ENCODE measurements at regions not wholly inside any gene's neighbourhood (a gene's known extent, or its start where the extent isn't known, plus 50 kb on each side); places are given as distances from the start of the nearest gene placed in this dataset.

DNA sequence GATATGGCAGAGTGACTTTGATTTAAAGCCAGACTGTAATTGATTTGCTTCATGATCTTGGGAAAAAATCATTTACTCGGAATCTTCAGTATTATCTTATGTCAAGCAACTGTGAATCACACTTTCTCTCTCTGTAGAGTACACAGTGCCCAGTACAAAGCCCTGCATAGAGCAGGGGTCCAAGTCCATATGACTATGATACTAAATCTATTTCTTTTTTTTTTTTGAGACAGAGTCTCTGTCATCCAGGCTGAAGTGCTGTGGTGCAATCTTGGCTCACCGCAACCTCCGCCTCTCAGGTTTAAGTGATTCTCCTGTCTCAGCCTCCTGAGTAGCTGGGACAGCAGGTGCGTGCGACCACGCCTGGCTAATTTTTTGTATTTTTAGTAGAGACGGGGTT lies 194.8 kb upstream of the SEMA6A start:
- no peak for DNase-seq (ENCODE audit: low read depth)
- H3K4me3 ChIP-seq (ENCODE audit: low read depth, low read length): no peak overlapping the region

DNA sequence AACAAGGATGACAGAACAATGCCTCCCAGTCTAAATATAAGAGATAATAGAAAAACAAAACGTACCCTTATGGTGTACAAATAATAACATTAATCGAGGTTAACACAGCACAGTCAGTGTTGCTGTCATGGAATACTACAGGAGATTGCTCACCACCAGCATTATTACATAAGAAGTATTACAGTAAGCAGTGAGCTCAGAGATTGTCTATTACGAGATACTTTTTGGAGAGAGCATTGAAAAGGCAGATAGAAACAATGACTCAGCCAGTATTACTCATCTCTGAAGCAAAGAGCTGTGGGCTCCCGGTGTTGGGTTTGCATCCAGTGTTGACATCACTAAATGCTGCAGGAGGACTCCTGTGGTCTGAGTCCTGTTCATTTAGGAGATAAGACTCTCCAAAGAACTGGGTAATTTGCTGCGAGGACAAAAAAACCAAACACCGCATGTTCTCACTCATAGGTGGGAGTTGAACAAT lies 191.9 kb upstream of the SEMA6A start:
- DNase-seq (ENCODE audit: low read depth): peak; percentile 54

DNA sequence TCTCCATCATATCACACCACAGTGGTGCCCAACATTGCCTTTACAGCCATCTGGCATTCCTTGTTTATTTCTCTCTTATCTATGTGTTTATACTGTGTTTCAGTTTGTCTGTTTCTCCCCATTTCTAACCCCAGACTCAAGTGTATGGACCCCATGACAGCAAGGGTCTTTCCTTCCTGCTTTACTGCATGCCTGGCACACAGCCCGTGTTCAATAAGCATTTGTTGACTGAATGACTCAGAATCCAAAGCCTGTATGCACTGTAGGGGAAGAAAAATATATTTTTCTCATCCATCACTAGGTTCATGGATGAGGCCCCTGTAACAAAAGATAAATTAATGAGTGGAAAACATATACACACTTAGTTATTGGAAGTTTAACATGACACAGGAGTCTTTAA lies 190.8 kb upstream of the SEMA6A start:
- no peak for DNase-seq (ENCODE audit: low read depth)
- H3K4me3 ChIP-seq (ENCODE audit: low read depth, low read length): no peak overlapping the region

More for the DNA sequence above, 191.9 kb upstream of the SEMA6A start:
- no peak overlapping the region for H3K4me3 ChIP-seq (ENCODE audit: low read depth, low read length)

DNA sequence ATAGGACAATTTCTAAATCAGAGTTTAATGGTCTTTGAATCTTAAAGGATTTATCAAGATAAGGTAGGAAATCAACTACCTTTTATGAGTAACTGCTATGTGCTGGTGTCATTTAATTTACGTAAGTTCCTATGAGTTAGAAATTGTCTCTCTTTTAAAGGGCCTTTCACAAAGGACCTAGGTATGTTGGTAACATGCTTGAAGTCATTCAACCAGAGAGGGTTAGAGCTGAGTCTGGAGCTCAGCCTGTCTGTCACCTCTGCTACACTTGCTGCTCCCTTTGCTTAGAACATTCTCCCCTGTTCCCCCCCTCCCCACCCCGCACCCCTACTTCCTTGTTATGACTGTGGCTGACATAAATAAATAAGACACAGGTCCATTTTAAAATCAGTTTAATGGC lies 190.3 kb upstream of the SEMA6A start:
- no peak for DNase-seq (ENCODE audit: low read depth)
- H3K4me3 ChIP-seq (ENCODE audit: low read depth, low read length): no peak overlapping the region

DNA sequence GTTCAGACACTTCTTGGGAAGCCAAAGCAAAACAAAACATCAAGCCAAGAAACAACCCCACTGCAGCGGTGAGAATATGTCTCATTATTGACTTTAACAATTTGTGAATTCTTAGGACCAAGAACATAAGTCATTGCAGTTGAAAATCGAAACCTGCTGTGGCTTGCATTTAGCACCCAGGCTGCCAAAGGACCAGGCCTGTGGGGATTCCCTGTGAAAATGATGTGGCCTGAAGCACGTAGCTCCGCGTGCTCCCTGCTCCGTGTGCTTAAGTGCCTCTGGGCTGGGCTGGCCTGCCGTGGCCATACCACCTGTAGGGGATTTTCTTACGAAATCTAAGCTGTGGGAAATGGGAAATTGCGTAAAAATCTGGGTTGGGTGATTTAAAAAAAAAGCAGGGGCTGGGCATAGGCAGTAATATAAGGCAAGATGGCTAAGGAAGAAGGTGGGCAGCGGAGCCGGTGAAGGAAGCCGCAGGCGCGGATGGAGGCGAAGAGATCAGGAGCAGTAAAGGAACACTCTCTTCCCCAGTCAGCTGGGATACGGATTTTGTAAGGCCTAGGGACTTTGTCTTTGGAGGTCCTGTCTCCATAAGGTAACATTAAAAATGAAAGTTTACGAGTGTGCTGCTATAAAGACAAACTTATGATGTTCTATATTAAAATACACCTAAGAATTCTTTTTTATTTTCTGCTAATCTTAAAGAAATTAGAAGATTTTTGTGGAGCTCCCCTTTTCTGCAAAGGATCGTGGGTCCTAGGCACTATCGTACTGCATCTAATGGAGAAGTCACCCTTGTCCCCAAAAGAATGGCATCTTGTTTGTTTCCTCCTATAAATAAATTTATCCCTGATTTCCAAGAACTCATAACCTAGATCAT lies 189.6 kb upstream of the SEMA6A start:
- no peak overlapping the region for H3K4me3 ChIP-seq (ENCODE audit: low read depth, low read length)
- DNase-seq (ENCODE audit: low read depth): peak; percentile 48

DNA sequence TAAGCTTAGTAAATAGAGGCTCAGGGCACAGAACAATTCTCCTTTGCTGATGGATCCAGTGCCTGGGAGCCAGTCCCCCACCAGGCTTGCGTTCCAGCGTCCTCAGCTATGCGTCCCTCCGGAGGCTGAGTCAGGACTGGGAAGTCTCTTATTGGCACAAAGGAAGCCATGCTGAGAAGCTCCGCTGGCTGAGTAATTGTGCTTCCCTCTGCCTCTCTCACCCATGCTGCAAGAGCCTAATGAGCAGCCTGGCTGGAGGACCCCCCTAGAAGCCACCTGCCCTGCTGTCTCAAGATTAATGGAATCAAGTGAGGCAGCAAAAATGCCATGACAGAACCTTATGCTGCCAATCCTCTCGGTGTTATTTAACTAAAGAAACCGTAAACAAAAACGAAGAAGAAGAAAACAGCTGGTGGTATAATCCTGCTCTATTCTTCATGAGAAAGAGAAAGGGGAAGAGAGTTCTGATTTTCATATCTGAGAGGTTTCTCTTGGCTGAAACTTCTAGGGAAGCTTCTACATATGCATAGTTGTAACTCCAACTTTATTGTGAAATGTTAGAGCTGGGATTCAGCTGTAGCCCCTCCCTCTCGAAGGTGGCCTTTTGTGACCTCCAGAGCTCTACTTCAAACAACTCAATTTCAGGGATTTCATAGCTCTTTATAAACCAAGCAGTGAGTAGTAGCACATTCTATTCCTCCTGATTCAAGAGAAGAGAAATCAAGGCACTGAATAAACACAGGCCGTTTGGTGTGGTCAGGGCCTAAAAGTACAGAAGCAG lies 185.4 kb upstream of the SEMA6A start:
- DNase-seq (ENCODE audit: low read depth): no peak
- no peak overlapping the region for H3K4me3 ChIP-seq (ENCODE audit: low read depth, low read length)

DNA sequence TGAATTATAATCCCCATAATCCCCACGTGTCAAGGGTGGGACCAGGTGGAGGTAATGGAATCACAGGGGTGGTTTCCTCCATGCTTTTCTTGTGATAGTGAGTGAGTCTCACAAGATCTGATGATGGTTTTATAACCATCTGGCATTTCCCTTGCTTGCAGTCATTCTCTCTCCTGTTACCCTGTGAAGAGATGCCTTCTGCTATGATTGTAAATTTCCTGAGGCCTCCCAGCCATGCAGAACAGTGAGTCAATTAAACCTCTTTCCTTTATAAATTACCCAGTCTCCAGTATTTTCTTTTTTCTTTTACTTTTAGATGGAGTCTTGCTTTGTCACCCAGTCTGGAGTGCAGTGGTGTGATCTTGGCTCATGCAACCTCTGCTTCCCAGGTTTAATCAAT lies 182.7 kb upstream of the SEMA6A start:
- no peak for DNase-seq (ENCODE audit: low read depth)
- no peak overlapping the region for H3K4me3 ChIP-seq (ENCODE audit: low read depth, low read length)

DNA sequence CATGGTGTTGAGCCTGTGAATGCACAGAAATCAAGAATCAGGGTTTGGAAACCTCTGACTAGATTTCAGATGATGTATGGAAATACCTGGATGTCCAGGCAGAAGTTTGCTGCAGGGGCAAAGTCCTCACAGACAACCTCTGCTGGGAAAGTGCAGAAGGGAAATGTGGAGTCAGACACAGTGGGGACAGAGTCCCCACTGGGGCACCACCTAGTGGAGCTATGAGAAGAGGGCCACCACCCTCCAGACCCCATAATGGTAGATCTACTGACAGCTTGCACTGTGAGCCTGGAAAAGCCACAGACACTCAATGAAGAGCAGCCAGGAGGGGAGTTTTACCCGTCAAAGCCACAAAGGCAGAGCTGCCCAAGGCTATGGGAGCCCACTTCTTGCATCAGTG lies 181.9 kb upstream of the SEMA6A start:
- no peak overlapping the region for H3K4me3 ChIP-seq (ENCODE audit: low read depth, low read length)
- no peak for DNase-seq (ENCODE audit: low read depth)

DNA sequence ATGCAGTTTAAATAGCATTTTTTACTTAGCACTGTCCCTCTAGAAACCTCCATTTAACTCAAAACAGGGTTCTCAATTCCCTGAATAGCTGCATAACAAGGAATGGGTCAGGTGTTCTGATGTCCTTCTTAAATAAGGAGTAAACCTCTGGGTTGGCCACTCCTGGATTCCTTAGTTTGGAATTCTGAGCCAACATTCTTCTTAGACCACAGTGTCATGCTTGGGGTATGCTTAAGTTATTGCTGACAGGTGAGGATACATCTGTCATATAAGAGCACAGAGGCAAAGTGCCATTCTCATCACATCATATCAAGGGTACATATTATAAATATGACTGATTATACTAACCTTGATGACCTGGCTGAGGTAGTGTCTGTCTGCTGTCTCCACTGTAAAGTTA lies 179.9 kb upstream of the SEMA6A start:
- DNase-seq (ENCODE audit: low read depth): no peak
- no peak overlapping the region for H3K4me3 ChIP-seq (ENCODE audit: low read depth, low read length)

DNA sequence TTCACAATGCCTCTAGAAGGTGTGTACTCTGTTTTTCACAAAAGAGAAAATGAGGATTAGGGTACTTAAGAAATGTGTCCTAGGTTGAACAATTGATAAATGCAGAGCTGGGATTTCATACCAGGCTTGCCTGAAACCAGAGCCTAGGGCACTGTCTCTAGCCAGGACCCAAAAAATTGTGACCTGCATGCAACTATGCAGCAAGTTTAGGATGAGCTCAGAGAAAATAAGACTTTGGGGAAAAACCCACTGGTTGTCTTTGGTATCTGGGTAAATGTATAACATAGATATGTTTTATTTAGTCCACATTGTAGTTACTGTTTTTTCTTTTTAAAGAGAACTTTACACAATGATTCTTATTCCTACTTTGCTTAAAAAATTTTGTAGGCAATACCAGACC lies 177.1 kb upstream of the SEMA6A start:
- no peak for DNase-seq (ENCODE audit: low read depth)
- H3K4me3 ChIP-seq (ENCODE audit: low read depth, low read length): no peak overlapping the region

DNA sequence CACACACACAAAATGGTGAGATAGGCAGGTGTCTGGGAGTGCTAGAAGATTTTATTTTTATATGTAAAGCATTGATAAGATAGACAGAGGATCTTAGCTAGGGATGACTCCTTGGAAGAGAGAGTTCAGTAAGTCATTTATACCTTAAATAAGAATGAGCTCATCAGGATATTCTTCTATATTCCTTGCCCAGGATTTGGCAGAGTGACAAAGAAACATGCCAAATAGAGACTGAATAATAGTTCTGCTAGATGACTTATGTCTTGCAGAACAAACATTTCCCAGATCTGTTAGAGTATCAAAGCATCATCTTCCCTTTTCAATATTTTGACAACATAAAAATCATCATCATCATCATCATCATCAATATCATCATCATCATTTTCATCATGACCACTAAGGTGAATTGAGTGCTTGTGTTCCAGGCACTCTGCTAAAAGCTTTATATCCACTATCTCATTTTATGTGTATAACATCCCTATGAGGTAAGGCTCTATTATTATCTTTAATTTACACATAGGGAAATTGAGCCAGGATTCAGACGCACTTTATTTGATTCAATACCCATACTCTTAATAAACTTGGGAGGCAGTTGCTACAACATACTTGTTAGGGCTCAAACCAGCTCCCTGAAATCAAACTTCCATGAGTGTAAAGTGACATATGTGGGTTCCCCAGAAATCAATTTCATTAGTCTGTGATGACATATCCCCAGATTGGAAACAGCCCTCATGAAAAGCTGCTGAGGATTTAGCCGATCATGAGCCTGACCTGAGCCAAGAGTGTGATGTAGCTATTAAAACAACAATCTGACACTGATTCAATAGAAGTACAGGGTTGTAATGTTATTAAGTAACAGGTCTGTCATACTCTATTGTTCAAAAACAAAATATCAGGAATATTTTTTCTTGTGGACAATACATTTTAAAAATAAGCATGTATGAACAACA lies 176.3 kb upstream of the SEMA6A start:
- no peak for DNase-seq (ENCODE audit: low read depth)
- no peak overlapping the region for H3K4me3 ChIP-seq (ENCODE audit: low read depth, low read length)

DNA sequence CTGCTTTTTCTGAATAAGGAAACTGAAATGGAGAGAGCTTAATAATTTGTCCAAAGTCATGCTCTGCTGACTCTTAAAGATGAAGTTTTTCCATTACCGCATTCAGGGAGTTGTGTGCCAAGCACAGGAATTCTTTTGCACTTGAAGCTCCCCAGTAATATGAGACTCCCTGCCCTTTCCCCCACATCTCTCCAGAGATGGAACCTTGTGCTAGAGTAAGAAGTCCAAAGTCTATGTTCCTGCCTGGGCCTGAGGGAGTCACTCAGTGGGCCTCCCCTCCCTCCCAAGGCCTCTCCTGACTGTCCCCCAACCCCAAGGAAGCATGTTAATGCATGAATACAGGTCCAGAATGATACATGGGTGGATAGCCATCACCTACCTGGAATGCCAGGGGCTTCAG lies 173.3 kb upstream of the SEMA6A start:
- no peak for DNase-seq (ENCODE audit: low read depth)
- no peak overlapping the region for H3K4me3 ChIP-seq (ENCODE audit: low read depth, low read length)

DNA sequence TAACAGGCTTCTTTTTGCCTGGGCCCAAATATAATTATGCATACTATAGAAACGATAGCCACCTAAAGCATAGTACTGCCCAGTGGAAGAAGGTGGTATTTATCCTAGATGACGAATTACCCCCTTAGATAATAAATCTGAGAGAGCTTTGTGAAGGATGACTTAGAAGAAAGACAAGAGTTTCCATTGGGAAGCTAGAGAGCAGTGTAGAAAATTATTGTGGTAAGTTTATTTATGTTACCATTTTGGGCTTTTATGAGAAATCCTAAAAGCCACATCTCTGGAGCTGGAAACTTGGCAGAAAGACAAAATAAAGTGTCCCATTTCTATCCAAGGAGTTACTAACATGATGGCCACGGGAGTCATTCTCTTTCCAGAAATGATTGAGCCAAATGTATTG lies 172.0 kb upstream of the SEMA6A start:
- DNase-seq (ENCODE audit: low read depth): no peak
- H3K4me3 ChIP-seq (ENCODE audit: low read depth, low read length): no peak overlapping the region

DNA sequence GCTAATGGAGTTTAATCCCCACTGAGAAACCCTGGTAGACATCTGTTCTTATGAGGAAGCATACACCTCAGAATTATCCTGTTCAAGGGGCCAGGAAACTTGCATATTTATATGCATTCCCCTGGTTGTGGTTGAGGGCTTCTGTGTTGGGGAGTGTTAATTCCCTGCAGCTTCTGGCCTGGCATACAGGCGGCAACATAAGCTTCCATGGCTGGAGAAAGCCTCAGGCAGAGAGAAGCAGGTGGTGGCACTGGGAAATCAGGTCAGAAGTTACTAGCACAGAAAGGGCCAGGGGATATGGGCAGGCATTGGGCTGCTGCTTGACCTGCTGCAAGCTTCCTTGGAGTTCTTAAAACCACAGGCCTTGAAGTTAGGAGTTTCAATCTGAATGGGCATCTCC lies 166.1 kb upstream of the SEMA6A start:
- no peak for DNase-seq (ENCODE audit: low read depth)
- H3K4me3 ChIP-seq (ENCODE audit: low read depth, low read length): no peak overlapping the region

DNA sequence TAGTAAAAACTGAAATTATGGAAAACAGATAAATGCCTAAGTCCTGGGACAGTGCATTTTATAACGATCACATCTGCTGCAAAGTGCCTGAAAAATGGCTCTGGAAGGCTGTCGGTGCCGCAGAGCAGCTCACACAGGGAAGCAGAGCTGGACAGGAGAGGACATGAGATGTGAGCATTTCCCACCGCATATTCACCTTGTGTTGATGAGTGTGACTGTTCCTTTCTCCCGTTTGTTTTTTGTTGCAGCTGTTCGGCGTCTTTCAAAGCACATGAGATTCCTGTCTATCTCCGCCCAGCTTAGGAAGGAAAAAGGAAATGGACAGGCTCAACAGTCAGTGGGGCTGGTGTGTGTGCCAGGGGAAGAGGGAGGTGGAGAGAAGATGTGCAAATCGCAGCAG lies 164.9 kb upstream of the SEMA6A start:
- no peak for DNase-seq (ENCODE audit: low read depth)
- H3K4me3 ChIP-seq (ENCODE audit: low read depth, low read length): no peak overlapping the region

DNA sequence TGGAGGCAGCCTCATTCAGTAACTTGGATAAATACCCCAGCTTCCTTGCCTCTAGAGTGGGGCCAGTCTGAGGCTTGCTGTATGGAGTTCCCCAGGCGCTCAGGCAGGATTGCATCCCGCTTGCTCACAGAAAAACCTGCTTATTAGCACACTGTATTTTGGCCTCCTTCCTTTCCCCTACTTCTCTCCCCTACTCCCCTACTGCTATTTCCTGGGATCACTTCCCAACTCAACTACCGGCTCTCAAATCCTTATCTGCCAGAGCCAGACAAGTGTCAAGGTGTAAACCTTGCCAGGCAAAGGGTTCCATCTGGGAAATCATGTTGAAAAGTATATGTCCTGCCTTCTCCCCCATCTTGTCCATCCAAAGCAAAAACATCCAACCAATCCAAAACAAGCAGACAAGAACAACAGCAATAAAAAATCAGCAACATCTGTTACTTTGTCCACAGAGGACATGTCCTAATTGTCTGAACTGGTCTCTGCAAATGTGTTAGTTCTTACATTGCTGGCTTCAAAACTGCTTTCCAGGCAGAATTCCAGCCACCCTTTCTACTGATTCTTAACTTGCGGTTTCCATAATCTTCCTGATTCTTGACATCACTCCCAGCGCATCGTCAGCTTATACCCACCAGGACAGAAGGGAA lies 164.1 kb upstream of the SEMA6A start:
- H3K4me3 ChIP-seq (ENCODE audit: low read depth, low read length): no peak overlapping the region
- no peak for DNase-seq (ENCODE audit: low read depth)

DNA sequence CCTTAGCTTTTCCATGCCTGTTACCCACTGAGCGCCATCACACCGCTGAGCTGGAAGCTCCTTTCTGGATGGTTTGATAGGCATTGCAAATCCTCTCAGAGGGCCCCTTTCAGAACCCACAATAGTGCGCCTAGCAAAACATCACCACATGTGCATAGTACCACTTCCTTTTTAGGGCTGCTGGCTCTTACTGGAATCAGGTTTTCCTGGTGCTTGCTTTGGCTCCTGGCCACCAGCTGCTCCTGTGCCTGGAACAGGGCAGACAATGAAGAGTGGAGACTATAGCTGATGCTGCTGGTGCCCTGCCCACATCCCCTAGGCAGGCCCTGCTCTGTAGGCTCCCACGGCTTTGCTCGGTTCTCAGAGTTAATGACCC lies 163.6 kb upstream of the SEMA6A start:
- DNase-seq (ENCODE audit: low read depth): no peak
- H3K4me3 ChIP-seq (ENCODE audit: low read depth, low read length): no peak overlapping the region

DNA sequence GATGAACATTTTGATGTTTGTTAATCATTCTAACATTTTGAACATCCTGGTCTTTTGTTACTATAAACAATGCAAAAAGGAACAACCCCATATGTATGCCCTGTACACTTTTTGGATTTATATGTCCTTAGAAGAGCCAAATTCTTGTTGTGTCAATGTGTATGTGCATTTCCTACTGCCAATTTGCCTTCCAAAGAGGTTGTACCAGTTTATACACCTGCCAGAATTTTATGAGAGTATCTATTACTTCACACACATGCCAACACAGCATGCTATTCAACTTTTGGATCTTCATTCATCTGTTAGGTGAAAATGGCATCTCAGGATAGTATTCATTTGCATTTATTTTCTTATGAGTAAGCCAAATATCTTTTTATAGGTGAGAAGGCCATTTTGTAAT lies 162.0 kb upstream of the SEMA6A start:
- no peak for DNase-seq (ENCODE audit: low read depth)
- no peak overlapping the region for H3K4me3 ChIP-seq (ENCODE audit: low read depth, low read length)
